Muscle of leg (tissue), 3 donors: ENCODE measurements at regions not wholly inside any gene's neighbourhood (a gene's known extent, or its start where the extent isn't known, plus 50 kb on each side); places are given as distances from the start of the nearest gene placed in this dataset.

Experiments used
- DNase-seq: peaks from one replicate; pipeline ENCODE4 v3.0.0; 2013
- H3K27ac ChIP-seq: one replicate; pipeline ENCODE4 v1.5.1; 2013; ENCODE audit warnings: mild to moderate bottlenecking, low read length, control low read depth
- H3K27me3 ChIP-seq: one replicate; pipeline ENCODE4 v1.6.1; 2013; ENCODE audit warnings: low read length; ENCODE audit not compliant: control insufficient read depth, insufficient read depth
- H3K36me3 ChIP-seq: one replicate; pipeline ENCODE4 v1.6.1; 2013; ENCODE audit warnings: low read length; ENCODE audit not compliant: control insufficient read depth, insufficient read depth
- H3K4me1 ChIP-seq: one replicate; pipeline ENCODE4 v1.6.1; 2013; ENCODE audit warnings: low read length; ENCODE audit not compliant: control insufficient read depth, insufficient read depth
- H3K4me3 ChIP-seq: one replicate; pipeline ENCODE4 v1.5.1; 2013; ENCODE audit warnings: low read length, control low read depth
- H3K9me3 ChIP-seq: replicated peaks from 2 replicates; pipeline ENCODE4 v1.6.1; 2013; ENCODE audit warnings: low read depth, low read length; ENCODE audit not compliant: control insufficient read depth
- WGBS: methylation state at CpG from one replicate; pipeline ENCODE4 v1.1.5; 2013; ENCODE audit warnings: missing lambda C conversion rate; ENCODE audit not compliant: insufficient coverage; 5-methylcytosine and 5-hydroxymethylcytosine counted together

DNA sequence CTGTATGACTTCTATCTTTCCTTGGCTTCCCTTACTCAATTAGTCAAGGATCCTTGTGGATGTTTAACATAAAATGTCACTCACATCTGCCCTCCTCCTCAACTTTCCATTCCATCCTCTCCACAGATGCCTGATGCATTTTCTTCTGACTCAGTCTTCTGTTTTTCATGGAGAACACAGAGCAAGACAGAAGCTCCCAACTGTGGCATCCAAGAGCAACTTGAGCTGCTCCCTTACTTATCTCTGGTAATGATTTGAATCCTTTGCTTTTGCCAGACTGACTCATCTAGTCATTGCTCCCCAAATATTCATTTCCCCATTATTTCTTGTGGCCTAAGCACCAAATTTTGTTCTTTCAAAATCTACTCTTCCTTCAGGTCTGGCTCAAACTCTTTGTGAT, 120.6 kb downstream of the LYPLAL1 start:
- Histone ChIP-seq H3K9me3 (no peaks in the 10 kb centered on the region), H3K4me3 (no peak overlapping the region), H3K36me3 (no peaks in the 10 kb centered on the region), H3K27me3 (no peaks in the 10 kb centered on the region), H3K27ac (no peak overlapping the region), H3K4me1 (peaks cover 4% of the 10 kb centered on the region)
- no peak for DNase-seq

DNA sequence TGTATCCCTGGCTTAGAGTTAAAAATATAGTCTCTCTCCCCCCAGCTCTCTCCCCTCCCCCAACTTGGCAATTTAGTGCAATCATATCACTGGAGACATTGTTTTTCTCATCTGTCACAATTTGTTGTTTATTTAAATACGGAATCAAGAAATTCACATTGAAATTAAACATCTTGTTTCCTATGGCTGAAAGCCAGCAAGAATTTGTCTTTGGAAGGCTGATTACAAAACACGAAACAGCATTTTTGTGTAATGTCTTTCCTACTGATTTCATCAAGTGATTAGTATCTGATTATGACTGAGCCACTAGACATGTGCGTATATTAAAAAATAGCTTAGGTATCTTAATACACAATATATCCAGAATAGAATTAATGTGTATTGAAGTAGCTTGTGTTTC, 119.7 kb downstream of the LYPLAL1 start:
- H3K27me3 ChIP-seq: no peaks in the 10 kb centered on the region
- H3K27ac ChIP-seq: peak overlapping the region; percentile 65
- H3K4me3 ChIP-seq: no peak overlapping the region
- no peaks in the 10 kb centered on the region for H3K36me3 ChIP-seq
- H3K4me1 ChIP-seq: peaks cover 2% of the 10 kb centered on the region
- WGBS: no CpG with 5 or more reads among the region's 3 CpGs
- DNase-seq: peak; percentile 72
- H3K9me3 ChIP-seq: no peaks in the 10 kb centered on the region

DNA sequence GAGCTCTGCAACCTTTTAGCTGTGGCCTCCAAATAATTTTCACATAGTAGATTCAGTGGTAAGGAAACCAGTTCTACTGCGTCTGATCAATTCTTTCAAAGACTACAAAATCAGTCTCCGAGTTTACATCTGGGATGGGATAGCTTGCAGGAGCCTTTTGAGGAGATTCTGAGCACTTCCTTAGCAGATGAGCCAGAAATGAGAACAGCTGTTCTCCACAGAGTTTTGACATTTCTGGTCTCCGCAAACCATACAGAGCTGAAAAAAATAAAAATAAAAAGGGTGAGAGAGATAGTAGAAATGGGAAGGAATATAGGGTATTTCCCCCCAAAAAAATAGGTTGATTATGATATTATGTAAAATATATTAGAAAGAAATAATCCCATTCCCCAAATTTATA, 119.3 kb downstream of the LYPLAL1 start:
- Histone ChIP-seq H3K4me3 (no peak overlapping the region), H3K36me3 (no peaks in the 10 kb centered on the region), H3K27ac (peak overlapping the region; percentile 65), H3K27me3 (no peaks in the 10 kb centered on the region), H3K4me1 (no peaks in the 10 kb centered on the region), H3K9me3 (no peaks in the 10 kb centered on the region)
- DNase-seq: peak; percentile 90
- WGBS: no CpG with 5 or more reads among the region's 3 CpGs

DNA sequence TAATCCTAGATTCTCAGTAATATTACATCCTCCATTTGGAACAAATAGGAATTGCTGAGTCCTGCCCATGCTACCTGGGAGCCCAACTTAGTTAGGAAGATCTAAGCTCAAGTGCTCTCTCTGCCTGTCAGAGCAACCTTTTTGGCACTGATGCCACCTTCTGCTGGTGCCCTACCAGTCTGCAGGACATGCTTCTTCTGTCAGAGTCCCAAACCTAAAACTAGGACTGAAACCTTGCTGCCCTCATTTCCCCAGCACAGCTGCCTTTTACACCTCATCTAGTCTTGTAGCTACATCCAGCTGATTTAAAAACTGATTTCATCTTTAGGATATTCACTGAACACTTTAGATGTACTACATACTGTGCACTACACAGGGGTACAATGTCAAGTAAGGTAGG, 118.7 kb downstream of the LYPLAL1 start:
- peak overlapping the region; percentile 65 for H3K27ac ChIP-seq

GRCh38 chr1:219289171-219289570, 115.5 kb downstream of the LYPLAL1 start:
- H3K27ac ChIP-seq: no peak overlapping the region
- DNase-seq: no peak
- no peaks in the 10 kb centered on the region for H3K9me3 ChIP-seq
- H3K36me3 ChIP-seq: no peaks in the 10 kb centered on the region
- H3K4me3 ChIP-seq: no peak overlapping the region
- H3K4me1 ChIP-seq: no peaks in the 10 kb centered on the region
- no peaks in the 10 kb centered on the region for H3K27me3 ChIP-seq
- 100% methylated on average over 1 of the region's 6 CpGs for WGBS

More for the DNA sequence above, 118.7 kb downstream of the LYPLAL1 start:
- H3K27me3 ChIP-seq: no peaks in the 10 kb centered on the region
- DNase-seq: no peak
- H3K4me3 ChIP-seq: no peak overlapping the region
- H3K4me1 ChIP-seq: no peaks in the 10 kb centered on the region
- H3K36me3 ChIP-seq: no peaks in the 10 kb centered on the region
- no peaks in the 10 kb centered on the region for H3K9me3 ChIP-seq

DNA sequence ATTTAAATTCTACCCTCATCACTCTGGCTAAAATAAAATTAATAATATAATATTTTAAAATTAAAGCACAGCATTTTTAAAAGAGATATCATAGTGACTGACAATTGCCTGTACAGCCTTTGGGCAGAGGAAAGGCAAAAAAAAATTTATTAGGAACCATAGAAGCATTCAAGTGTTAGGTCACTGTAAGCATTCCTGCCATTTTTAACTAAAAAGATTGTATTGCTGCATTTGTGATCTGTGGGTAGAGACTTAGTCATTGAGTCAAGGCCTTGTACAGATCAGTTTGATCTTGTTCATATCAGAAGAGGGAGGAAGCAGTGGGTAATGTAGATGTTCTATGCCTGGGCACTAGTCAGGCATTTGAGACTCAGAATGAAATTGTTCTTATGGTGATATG, 109.9 kb downstream of the LYPLAL1 start:
- no peak for DNase-seq
- Histone ChIP-seq H3K4me3 (no peak overlapping the region), H3K27me3 (no peaks in the 10 kb centered on the region), H3K27ac (no peak overlapping the region), H3K9me3 (no peaks in the 10 kb centered on the region), H3K36me3 (no peaks in the 10 kb centered on the region), H3K4me1 (no peaks in the 10 kb centered on the region)

DNA sequence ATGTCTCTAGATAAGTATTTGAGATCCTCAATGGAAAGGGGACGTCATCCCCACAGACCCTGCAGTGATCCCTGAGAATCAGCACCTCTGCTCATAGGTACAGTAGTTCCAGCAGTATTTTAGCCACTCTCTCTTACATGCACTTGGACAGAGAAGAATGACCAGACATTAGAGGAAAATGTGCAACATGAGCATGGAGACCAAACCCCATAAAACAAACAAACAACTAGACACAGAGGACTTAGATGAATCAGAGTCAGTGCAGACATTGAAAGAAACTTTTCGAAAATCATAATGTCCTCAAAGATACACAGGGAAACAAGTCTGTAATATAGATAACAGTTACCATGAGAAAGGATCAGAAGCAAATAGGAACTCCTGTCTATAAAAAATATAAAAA, 108.2 kb downstream of the LYPLAL1 start:
- Histone ChIP-seq H3K4me3 (no peak overlapping the region), H3K27me3 (no peaks in the 10 kb centered on the region), H3K4me1 (no peaks in the 10 kb centered on the region), H3K9me3 (no peaks in the 10 kb centered on the region), H3K27ac (no peak overlapping the region), H3K36me3 (no peaks in the 10 kb centered on the region)
- DNase-seq: no peak
- 80% methylated on average over 1 of the region's 2 CpGs for WGBS

DNA sequence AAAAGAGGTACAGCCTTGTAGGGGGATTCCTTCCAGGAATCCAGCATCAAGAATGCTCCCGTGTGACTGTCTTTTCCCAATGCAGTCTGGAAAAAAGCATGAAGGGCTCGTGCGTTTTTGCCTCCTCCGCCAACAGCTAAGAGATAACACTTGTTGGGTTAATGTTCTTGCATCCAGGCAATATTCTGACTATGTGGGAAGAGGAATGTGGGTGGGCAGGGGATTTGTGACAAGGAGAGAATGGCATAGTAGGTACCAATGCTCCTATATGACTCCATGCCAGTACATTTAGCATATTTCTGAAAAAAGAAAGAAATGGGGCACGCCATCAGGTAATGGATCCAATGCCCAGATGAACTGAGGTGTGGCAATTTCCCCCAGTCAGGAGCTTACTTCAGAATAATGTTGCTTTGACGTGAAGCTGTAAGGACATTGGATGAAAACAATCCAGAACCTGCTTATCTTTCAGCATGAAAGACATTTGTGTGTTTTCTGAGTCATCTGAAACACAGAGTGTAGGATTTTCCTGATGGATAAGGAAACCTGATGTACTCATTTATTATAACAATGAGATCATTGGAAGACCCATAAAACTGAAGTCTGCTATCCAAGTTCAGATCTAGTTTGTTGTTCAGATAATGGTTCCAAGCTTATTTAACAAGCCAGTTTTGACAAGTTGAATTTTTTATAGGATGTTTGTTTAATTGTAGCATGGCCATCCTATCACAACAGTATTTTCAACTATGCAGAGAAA, 105.5 kb downstream of the LYPLAL1 start:
- Histone ChIP-seq H3K4me1 (no peaks in the 10 kb centered on the region), H3K4me3 (no peak overlapping the region), H3K27ac (no peak overlapping the region), H3K27me3 (no peaks in the 10 kb centered on the region), H3K36me3 (no peaks in the 10 kb centered on the region), H3K9me3 (no peaks in the 10 kb centered on the region)
- whole genome bisulfite sequencing: 73% methylated on average over 4 of the region's 6 CpGs
- DNase-seq: no peak

GRCh38 chr1:219278288-219278687, 104.6 kb downstream of the LYPLAL1 start:
- H3K4me3 ChIP-seq: no peak overlapping the region
- H3K9me3 ChIP-seq: no peaks in the 10 kb centered on the region
- WGBS: no CpG with 5 or more reads among the region's 1 CpG
- H3K4me1 ChIP-seq: no peaks in the 10 kb centered on the region
- no peaks in the 10 kb centered on the region for H3K36me3 ChIP-seq
- H3K27ac ChIP-seq: peak overlapping the region; percentile 66
- no peaks in the 10 kb centered on the region for H3K27me3 ChIP-seq
- DNase-seq: peak; percentile 48

- no CpG with 5 or more reads among the region's 2 CpGs for WGBS
Measured at GRCh38 chr1:219277304-219278105, 103.8 kb downstream of the LYPLAL1 start.

More at GRCh38 chr1:219277304-219278105, 103.8 kb downstream of the LYPLAL1 start:
- Histone ChIP-seq H3K9me3 (no peaks in the 10 kb centered on the region), H3K27me3 (no peaks in the 10 kb centered on the region), H3K36me3 (no peaks in the 10 kb centered on the region), H3K4me1 (no peaks in the 10 kb centered on the region), H3K4me3 (no peak overlapping the region), H3K27ac (peak overlapping the region; percentile 66)
- peak; percentile 85 for DNase-seq
